Femur (tissue), 1 donor: ENCODE measurements at regions not wholly inside any gene's neighbourhood (a gene's known extent, or its start where the extent isn't known, plus 50 kb on each side); places are given as distances from the start of the nearest gene placed in this dataset.

ENCODE experiments used
- DNase-seq: peaks from one replicate; pipeline ENCODE4 v3.0.0-alpha.2; 2017

DNA sequence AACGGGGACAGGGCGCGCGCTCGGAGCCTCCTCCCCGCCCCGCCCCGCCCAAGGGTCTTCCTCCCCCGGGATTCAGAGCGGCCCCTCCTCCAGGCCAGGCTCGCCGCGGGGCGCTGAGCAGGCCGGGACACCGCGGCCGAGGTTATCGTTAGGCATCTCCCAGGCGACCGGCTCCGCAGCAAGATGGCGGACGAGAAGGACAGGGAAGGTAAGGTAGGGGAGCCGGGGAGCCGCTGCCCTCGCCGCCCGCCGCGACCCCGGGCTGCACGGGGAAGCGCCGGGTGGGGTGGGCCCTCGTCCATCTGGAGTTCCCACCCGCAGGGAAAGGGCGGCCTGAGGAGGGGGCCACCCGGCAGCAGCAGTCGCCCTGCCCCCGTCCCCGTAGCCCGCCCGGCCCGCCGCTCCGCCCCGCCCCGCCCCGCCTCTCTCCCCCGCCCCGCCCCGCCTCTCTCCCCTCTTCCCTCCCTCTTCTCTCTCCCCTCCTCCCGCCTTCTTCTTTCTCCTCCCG lies 105.9 kb upstream of the HNRNPU start:
- DNase-seq: no peak

GRCh38 chr1:244969355-244970235 lies 105.3 kb upstream of the HNRNPU start:
- peak; percentile 94 for DNase-seq

GRCh38 chr1:244968881-244969280 lies 104.5 kb upstream of the HNRNPU start:
- DNase-seq: no peak

- DNase-seq: peak; percentile 32
These were observed 104.1 kb upstream of the HNRNPU start for GRCh38 chr1:244968471-244968871.

- DNase-seq: no peak
These were observed 102.8 kb upstream of the HNRNPU start for GRCh38 chr1:244967159-244967558.

- no peak for DNase-seq
These were observed 101.1 kb upstream of the HNRNPU start for GRCh38 chr1:244965185-244966030.

- DNase-seq: peak; percentile 49
These were observed 100.0 kb upstream of the HNRNPU start for GRCh38 chr1:244964112-244964971.

- no peak for DNase-seq
These were observed 99.0 kb upstream of the HNRNPU start for GRCh38 chr1:244963231-244963826.

DNA sequence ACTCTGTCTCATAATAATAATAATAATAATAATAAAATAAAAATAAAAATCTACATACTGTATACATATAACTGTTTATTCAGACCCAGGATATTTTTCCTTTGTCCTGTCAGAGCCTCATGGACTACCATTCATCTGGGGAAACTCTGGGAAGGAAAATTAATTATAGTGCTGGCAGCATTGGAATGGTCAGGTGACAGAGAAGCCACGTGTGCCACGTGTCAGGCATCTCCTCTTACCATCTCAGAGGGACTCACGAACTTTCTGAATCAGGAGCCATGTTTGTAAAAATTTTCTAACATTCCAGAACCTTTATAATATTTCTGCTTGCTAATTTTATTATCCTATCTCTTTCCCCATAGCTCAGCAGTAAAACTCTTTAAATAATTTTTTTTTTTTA lies 97.8 kb upstream of the HNRNPU start:
- DNase-seq: no peak

- DNase-seq: no peak
These were observed 96.6 kb upstream of the HNRNPU start for GRCh38 chr1:244960904-244961303.

DNA sequence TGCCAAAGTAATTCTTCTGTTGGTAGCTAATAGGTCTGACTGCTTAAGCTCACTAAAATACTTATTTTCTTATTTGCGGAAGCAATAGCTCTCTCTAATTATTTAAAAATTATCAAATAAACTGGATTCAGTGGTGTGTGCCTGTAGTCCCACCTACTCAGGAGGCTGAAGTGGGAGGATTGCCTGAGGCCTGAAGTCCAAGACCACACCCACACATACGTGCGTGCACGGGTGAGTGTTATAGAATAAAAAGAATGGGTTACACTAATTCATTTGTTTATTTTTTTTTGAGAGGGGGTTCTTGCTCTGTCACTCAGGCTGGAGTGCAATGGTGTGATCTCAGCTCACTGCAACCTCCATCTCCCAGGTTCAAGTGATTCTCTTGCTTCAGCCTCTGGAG lies 94.2 kb upstream of the HNRNPU start:
- no peak for DNase-seq

DNA sequence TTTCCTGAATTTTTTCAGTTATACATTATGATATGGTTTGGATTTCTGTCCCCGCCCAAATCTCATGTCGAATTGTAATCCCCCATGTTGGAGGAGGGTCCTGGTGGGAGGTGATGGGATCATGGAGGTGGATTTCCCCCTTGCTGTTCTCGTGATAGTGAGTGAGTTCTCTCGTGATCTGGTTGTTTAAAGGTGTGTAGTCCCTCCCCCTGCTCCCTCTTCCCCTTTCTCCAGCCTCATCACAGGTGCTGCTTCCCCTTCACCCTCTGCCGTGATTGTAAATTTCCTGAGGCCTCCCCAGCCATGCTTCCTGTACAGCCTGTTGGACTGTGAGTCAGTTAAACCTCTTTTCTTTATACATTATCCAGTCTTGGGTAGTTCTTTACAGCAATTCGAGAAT lies 93.2 kb upstream of the HNRNPU start:
- no peak for DNase-seq

- DNase-seq: no peak
These were observed 92.8 kb upstream of the HNRNPU start for GRCh38 chr1:244957122-244957521.

DNA sequence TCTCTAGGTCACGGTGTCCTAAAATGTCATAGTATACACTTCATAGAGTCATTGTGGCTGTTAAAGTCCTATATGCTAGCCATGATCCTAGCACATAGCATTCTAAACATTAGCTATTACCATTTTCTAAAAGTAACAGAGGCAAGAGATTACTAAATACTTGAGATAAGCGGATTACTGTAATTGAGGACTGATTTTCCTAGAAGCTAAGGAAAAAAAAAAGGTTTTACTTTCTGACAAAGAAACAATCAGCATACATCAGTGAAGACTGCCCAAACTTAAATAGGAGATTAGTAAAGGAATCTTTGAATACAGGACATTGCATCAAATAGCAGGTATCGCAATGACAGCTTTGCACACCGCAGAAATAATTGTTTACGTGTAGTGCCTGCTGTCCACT lies 91.3 kb upstream of the HNRNPU start:
- DNase-seq: no peak

DNA sequence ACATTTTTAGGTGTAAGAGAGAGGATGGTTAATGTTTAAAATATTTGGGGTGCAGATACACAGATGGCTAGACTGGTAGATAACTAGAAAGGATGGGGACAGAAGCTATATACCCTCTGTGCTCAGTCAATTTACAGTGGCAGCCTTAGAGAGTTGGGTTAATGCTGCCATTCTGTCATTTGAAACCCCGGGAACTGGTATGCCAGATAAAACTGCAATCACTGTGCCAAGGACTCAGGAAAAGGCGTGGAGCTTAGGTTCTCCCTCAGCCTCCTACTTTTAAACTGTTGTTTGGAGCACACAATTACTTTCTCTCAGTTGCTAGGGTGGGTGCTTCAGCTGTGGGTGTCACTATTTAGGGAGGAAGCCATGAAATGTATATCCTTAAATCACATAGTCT lies 90.0 kb upstream of the HNRNPU start:
- DNase-seq: no peak

GRCh38 chr1:244953901-244954300 lies 89.6 kb upstream of the HNRNPU start:
- no peak for DNase-seq

- no peak for DNase-seq
These were observed 88.6 kb upstream of the HNRNPU start for GRCh38 chr1:244952940-244953339.

- no peak for DNase-seq
These were observed 88.1 kb upstream of the HNRNPU start for GRCh38 chr1:244952280-244952933.

GRCh38 chr1:244948416-244948815 lies 84.1 kb upstream of the HNRNPU start:
- no peak for DNase-seq

DNA sequence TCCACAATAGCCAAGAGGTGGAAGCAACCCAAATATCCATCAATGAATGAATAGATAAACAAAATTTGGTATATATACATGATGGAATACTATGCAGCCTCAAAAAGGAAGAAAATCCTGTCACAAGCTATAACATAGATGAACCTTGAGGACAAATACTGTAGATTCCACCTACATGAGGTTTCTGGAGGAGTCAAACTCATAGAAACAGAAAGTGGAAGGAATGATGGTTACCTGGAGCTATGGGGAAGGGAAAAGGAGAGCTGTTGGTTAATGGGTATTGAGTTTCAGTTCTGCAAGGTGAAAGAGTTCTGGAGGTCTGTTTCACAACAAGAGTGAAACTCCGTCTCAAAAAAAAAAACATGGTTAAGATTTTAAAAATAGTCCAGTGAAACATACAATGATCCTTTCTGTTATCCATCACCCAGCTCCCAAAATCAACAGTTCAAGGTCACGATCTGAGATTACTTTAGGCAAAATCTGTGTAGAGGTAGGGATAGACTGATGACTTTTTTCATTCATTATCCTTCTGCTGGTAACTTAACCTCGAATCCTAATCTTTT lies 80.8 kb upstream of the HNRNPU start:
- no peak for DNase-seq

- no peak for DNase-seq
These were observed 76.8 kb upstream of the HNRNPU start for GRCh38 chr1:244941121-244941520.
